ENCODE measurements at regions not wholly inside any gene's neighbourhood (a gene's known extent, or its start where the extent isn't known, plus 50 kb on each side); places are given as distances from the start of the nearest gene placed in this dataset.

GRCh38 chrX:20571611-20572010 is 304.9 kb upstream of the RPS6KA3 start:
- no peaks in the 10 kb centered on the region for H3K4me1 ChIP-seq
- intact Hi-C loops (cut with DNase I), result no loop called here
- H3K27ac ChIP-seq, result no peak overlapping the region
- 22 to 53% methylated on average over 1 of the region's 1 CpG for WGBS, 2 donors
- H3K9me3 ChIP-seq, result no peaks in the 10 kb centered on the region
- H3K4me3 ChIP-seq, result no peak overlapping the region
- ATAC-seq (no peak), DNase-seq (no peak), FAIRE-seq (peak; percentile 64)
- H3K36me3 ChIP-seq, result no peaks in the 10 kb centered on the region
- TF ChIP-seq, protein P1, sequence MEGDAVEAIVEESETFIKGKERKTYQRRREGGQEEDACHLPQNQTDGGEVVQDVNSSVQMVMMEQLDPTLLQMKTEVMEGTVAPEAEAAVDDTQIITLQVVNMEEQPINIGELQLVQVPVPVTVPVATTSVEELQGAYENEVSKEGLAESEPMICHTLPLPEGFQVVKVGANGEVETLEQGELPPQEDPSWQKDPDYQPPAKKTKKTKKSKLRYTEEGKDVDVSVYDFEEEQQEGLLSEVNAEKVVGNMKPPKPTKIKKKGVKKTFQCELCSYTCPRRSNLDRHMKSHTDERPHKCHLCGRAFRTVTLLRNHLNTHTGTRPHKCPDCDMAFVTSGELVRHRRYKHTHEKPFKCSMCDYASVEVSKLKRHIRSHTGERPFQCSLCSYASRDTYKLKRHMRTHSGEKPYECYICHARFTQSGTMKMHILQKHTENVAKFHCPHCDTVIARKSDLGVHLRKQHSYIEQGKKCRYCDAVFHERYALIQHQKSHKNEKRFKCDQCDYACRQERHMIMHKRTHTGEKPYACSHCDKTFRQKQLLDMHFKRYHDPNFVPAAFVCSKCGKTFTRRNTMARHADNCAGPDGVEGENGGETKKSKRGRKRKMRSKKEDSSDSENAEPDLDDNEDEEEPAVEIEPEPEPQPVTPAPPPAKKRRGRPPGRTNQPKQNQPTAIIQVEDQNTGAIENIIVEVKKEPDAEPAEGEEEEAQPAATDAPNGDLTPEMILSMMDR (IDR thresholded peaks at IDR 0.05), result no peak
- peaks cover 0 to 10% (median 0%) of the 10 kb centered on the region in 4 donors for H3K27me3 ChIP-seq

DNA sequence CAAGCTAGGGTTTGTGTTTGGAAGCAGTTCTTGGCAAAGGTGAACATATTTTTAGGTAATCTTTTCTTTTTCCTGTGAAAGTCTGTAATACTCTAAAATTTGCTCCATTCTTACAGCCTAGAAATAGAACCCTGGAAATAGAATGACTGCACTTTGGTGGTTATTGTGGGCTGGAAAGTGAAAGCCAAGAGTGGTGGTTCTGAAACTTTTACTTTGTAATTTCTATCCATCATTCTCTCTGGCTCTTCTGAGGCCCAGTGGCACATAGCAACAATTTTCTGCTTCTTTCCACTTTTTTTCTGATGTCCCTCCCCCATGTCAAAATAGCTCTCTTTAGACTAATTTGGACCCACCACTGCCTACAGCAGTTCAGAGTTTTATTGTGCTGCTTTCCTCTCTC is 300.4 kb upstream of the RPS6KA3 start:
- FAIRE-seq (no peak), DNase-seq (no peak)
- TF ChIP-seq, protein P1 (IDR thresholded peaks at IDR 0.05), result no peak

DNA sequence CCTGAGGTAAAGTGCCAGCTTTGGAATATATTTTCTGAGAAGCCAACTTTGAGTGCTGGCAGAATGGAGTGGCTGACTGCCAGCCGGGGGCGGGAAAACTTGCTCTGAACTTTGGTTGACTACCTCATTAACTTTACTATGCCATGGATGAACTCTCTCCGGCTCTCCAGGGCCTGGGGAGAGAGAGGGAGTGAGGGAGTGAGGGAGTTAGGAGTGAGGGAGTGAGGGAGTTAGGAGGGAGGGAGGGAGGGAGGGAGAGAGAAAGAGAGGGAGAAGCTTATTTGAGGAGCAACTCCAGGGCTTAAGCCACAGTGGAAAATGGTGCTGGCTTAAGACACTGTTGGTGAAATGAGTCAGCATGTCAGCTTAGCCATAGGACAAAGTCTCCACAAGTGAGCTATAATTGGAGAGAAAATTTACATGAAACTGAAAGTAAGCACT is 280.9 kb upstream of the RPS6KA3 start:
- WGBS, 2 donors, result 18 to 53% methylated on average over 3 of the region's 3 CpGs
- peak; percentile 74 to 92 (median 82) for ATAC-seq

More for the DNA sequence above, 300.4 kb upstream of the RPS6KA3 start:
- intact Hi-C loops (cut with DNase I), result no loop called here
- H3K4me3 ChIP-seq, result no peak overlapping the region
- H3K36me3 ChIP-seq, result no peaks in the 10 kb centered on the region
- H3K9me3 ChIP-seq, result no peaks in the 10 kb centered on the region
- no peaks in the 10 kb centered on the region for H3K4me1 ChIP-seq
- ATAC-seq, result no peak
- peaks cover 0 to 10% (median 0%) of the 10 kb centered on the region in 4 donors for H3K27me3 ChIP-seq
- H3K27ac ChIP-seq, result no peak overlapping the region

DNA sequence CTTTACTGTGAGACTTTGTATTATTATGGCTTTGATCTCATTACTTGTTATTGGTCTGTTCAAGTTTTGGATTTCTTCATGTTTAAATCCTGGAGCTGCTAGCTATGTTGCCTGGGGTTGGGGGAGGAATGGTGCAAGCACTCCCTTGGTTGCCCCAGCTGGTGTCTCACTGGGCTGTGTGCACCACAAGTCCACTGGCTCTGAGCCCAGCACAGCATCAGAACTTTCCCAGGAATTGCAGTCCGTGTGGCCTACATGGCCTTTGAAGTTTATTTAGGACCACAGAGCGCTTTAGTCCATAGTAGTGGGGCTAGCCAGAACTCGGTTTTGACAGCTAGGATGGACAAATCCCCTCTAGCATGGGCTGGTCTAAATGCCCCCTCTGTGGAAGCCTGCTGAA is 278.8 kb upstream of the RPS6KA3 start:
- H3K27ac ChIP-seq, result no peak overlapping the region
- 48 to 73% methylated on average over 3 of the region's 3 CpGs for WGBS, 2 donors
- H3K4me3 ChIP-seq, result no peak overlapping the region
- TF ChIP-seq, protein P1 (IDR thresholded peaks at IDR 0.05), result no peak
- no peaks in the 10 kb centered on the region for H3K9me3 ChIP-seq
- no peaks in the 10 kb centered on the region for H3K27me3 ChIP-seq
- H3K4me1 ChIP-seq, result no peaks in the 10 kb centered on the region
- intact Hi-C loops (cut with DNase I), result no loop called here
- H3K36me3 ChIP-seq, result no peaks in the 10 kb centered on the region
- ATAC-seq (no peak), FAIRE-seq (no peak), DNase-seq (no peak)

More for the DNA sequence above, 280.9 kb upstream of the RPS6KA3 start:
- FAIRE-seq (no peak), DNase-seq (peak in 4 of 6 donors; percentile 7 to 60 (median 22))
- intact Hi-C loops (cut with DNase I), result no loop called here
- TF ChIP-seq, protein P1 (IDR thresholded peaks at IDR 0.05), result no peak
- Histone ChIP-seq H3K27ac (no peak overlapping the region), H3K4me3 (no peak overlapping the region), H3K9me3 (no peaks in the 10 kb centered on the region), H3K36me3 (no peaks in the 10 kb centered on the region), H3K27me3 (peaks cover 0 to 4% (median 0%) of the 10 kb centered on the region in 4 donors), H3K4me1 (no peaks in the 10 kb centered on the region)

- no peak overlapping the region for H3K27ac ChIP-seq
- H3K4me1 ChIP-seq, result no peaks in the 10 kb centered on the region
- H3K4me3 ChIP-seq, result no peak overlapping the region
- intact Hi-C loops (cut with DNase I), result no loop called here
- DNase-seq, result no peak
- ATAC-seq, result no peak
- TF ChIP-seq, protein P1 (IDR thresholded peaks at IDR 0.05), result no peak
- no peak for FAIRE-seq
- H3K9me3 ChIP-seq, result no peaks in the 10 kb centered on the region
- no peaks in the 10 kb centered on the region for H3K27me3 ChIP-seq
- H3K36me3 ChIP-seq, result no peaks in the 10 kb centered on the region
- 11 to 40% methylated on average over 1 of the region's 1 CpG for WGBS, 2 donors
Measured at GRCh38 chrX:20542072-20542471, 275.4 kb upstream of the RPS6KA3 start.
